ENCODE measurements at regions not wholly inside any gene's neighbourhood (a gene's known extent, or its start where the extent isn't known, plus 50 kb on each side); places are given as distances from the start of the nearest gene placed in this dataset.

GRCh38 chr14:43056106-43056505, 1449.4 kb downstream of the LRFN5 start:
- TF ChIP-seq CTCF (IDR thresholded peaks at IDR 0.05): no peak
- no peak for TF ChIP-seq EP300 (IDR thresholded peaks at IDR 0.05)
- no peak for TF ChIP-seq POLR2A (IDR thresholded peaks at IDR 0.05)
- Histone ChIP-seq H3K4me3 (no peak overlapping the region), H3K4me1 (no peaks in the 10 kb centered on the region), H3K27ac (no peak overlapping the region), H3K9me3 (no peaks in the 10 kb centered on the region), H3K36me3 (no peaks in the 10 kb centered on the region), H3K27me3 (no peaks in the 10 kb centered on the region)
- 53 to 71% methylated on average over 1 of the region's 1 CpG for WGBS, 2 donors
- DNase-seq (ENCODE audit: low spot score in 2 of 2): no peak

- Histone ChIP-seq H3K36me3 (no peaks in the 10 kb centered on the region), H3K4me1 (no peaks in the 10 kb centered on the region), H3K27ac (no peak overlapping the region), H3K27me3 (no peaks in the 10 kb centered on the region), H3K9me3 (no peaks in the 10 kb centered on the region), H3K4me3 (no peak overlapping the region)
- TF ChIP-seq EP300 (IDR thresholded peaks at IDR 0.05): no peak
- no peak for TF ChIP-seq POLR2A (IDR thresholded peaks at IDR 0.05)
- TF ChIP-seq CTCF (IDR thresholded peaks at IDR 0.05): no peak
- no peak for DNase-seq (ENCODE audit: low spot score in 2 of 2)
- 85 to 98% methylated on average over 1 of the region's 1 CpG for WGBS, 2 donors
Measured at GRCh38 chr14:43052897-43053296, 1446.2 kb downstream of the LRFN5 start.

- Histone ChIP-seq H3K4me3 (no peak overlapping the region), H3K27ac (no peak overlapping the region), H3K4me1 (peaks cover 0 to 4% (median 0%) of the 10 kb centered on the region in 4 donors)
Measured at GRCh38 chr14:43043850-43044249, 1437.2 kb downstream of the LRFN5 start.

GRCh38 chr14:43042408-43042807, 1435.7 kb downstream of the LRFN5 start:
- H3K9me3 ChIP-seq: no peaks in the 10 kb centered on the region
- no peaks in the 10 kb centered on the region for H3K27me3 ChIP-seq
- H3K27ac ChIP-seq: no peak overlapping the region
- no peak for DNase-seq (ENCODE audit: low spot score in 2 of 2)
- peaks cover 0 to 4% (median 0%) of the 10 kb centered on the region in 4 donors for H3K4me1 ChIP-seq
- TF ChIP-seq CTCF (IDR thresholded peaks at IDR 0.05) (no peak), EP300 (IDR thresholded peaks at IDR 0.05) (no peak), POLR2A (IDR thresholded peaks at IDR 0.05) (no peak)
- H3K36me3 ChIP-seq: no peaks in the 10 kb centered on the region
- H3K4me3 ChIP-seq: no peak overlapping the region
- 25 to 27% methylated on average over 2 of the region's 2 CpGs for WGBS, 2 donors

More at GRCh38 chr14:43043850-43044249, 1437.2 kb downstream of the LRFN5 start:
- Histone ChIP-seq H3K36me3 (no peaks in the 10 kb centered on the region), H3K9me3 (no peaks in the 10 kb centered on the region), H3K27me3 (no peaks in the 10 kb centered on the region)
- DNase-seq (ENCODE audit: low spot score in 2 of 2): no peak
- TF ChIP-seq EP300 (IDR thresholded peaks at IDR 0.05): no peak
- TF ChIP-seq POLR2A (IDR thresholded peaks at IDR 0.05): no peak
- TF ChIP-seq CTCF (IDR thresholded peaks at IDR 0.05): no peak

- no peaks in the 10 kb centered on the region for H3K27me3 ChIP-seq
- TF ChIP-seq EP300 (IDR thresholded peaks at IDR 0.05) (no peak), CTCF (IDR thresholded peaks at IDR 0.05) (no peak), POLR2A (IDR thresholded peaks at IDR 0.05) (no peak)
- H3K9me3 ChIP-seq: no peaks in the 10 kb centered on the region
- DNase-seq (ENCODE audit: low spot score in 2 of 2): no peak
- no peaks in the 10 kb centered on the region for H3K36me3 ChIP-seq
- H3K27ac ChIP-seq: no peak overlapping the region
- no peak overlapping the region for H3K4me3 ChIP-seq
- H3K4me1 ChIP-seq: peaks cover 0 to 4% (median 0%) of the 10 kb centered on the region in 4 donors
- 51% methylated on average over 3 of the region's 3 CpGs for WGBS, 2 donors
Measured at GRCh38 chr14:43041976-43042375, 1435.3 kb downstream of the LRFN5 start.
